ENCODE measurements at regions not wholly inside any gene's neighbourhood (a gene's known extent, or its start where the extent isn't known, plus 50 kb on each side); places are given as distances from the start of the nearest gene placed in this dataset.

- no peak overlapping the region for H3K27ac ChIP-seq
- TF ChIP-seq ZFX (IDR thresholded peaks at IDR 0.05; ENCODE audit: borderline replicate concordance) (no peak), CTCF (IDR thresholded peaks at IDR 0.05) (no peak)
Observed at GRCh38 chr6:67877288-67877687, 757.8 kb upstream of the ADGRB3 start.

- TF ChIP-seq CTCF (IDR thresholded peaks at IDR 0.05) = no peak
- TF ChIP-seq ZFX (IDR thresholded peaks at IDR 0.05; ENCODE audit: borderline replicate concordance) = no peak
- no peak overlapping the region for H3K27ac ChIP-seq
Observed at GRCh38 chr6:67875877-67876383, 759.2 kb upstream of the ADGRB3 start.

- H3K27ac ChIP-seq = no peak overlapping the region
- TF ChIP-seq CTCF (IDR thresholded peaks at IDR 0.05) (no peak), ZFX (IDR thresholded peaks at IDR 0.05; ENCODE audit: borderline replicate concordance) (no peak)
Observed at GRCh38 chr6:67870321-67870720, 764.8 kb upstream of the ADGRB3 start.

GRCh38 chr6:67863346-67863745 is 771.7 kb upstream of the ADGRB3 start:
- peak overlapping the region; percentile 81 for H3K27ac ChIP-seq
- TF ChIP-seq CTCF (IDR thresholded peaks at IDR 0.05) (no peak), ZFX (IDR thresholded peaks at IDR 0.05; ENCODE audit: borderline replicate concordance) (no peak)

GRCh38 chr6:67854098-67854497 is 781.0 kb upstream of the ADGRB3 start:
- TF ChIP-seq ZFX (IDR thresholded peaks at IDR 0.05; ENCODE audit: borderline replicate concordance) = no peak
- no peak for TF ChIP-seq CTCF (IDR thresholded peaks at IDR 0.05)
- H3K27ac ChIP-seq = no peak overlapping the region

- TF ChIP-seq CTCF (IDR thresholded peaks at IDR 0.05) (no peak), ZFX (IDR thresholded peaks at IDR 0.05; ENCODE audit: borderline replicate concordance) (no peak)
- H3K27ac ChIP-seq = no peak overlapping the region
Observed at GRCh38 chr6:67839818-67840217, 795.3 kb upstream of the ADGRB3 start.

- no peak overlapping the region for H3K27ac ChIP-seq
- TF ChIP-seq ZFX (IDR thresholded peaks at IDR 0.05; ENCODE audit: borderline replicate concordance) (no peak), CTCF (IDR thresholded peaks at IDR 0.05) (no peak)
Observed at GRCh38 chr6:67825201-67825895, 809.7 kb upstream of the ADGRB3 start.
